HAP-1 (cell line): ENCODE measurements at regions not wholly inside any gene's neighbourhood (a gene's known extent, or its start where the extent isn't known, plus 50 kb on each side); places are given as distances from the start of the nearest gene placed in this dataset.

Source experiments
- DNase-seq, 2 experiments: peaks; one replicate each; pipeline ENCODE4 v3.0.0-alpha.2; 2016 to 2020; ENCODE audit warnings: low spot score in 2 of 2
- H3K27me3 ChIP-seq: fragments of 250-450 bp; sonication (Bioruptor Pico); 2 replicates; pipeline ENCODE4 v1.5.1; 2020; ENCODE audit warnings: low read depth, mild to moderate bottlenecking, moderate library complexity
- H3K36me3 ChIP-seq: fragments of 250-450 bp; sonication (Bioruptor Pico); replicated peaks from 2 replicates; pipeline ENCODE4 v1.5.1; 2020; ENCODE audit warnings: mild to moderate bottlenecking
- H3K4me1 ChIP-seq: fragments of 250-450 bp; sonication (Bioruptor Pico); 2 replicates; pipeline ENCODE4 v1.5.1; 2020; ENCODE audit warnings: mild to moderate bottlenecking
- H3K4me3 ChIP-seq: fragments of 250-450 bp; sonication (Bioruptor Pico); 2 replicates; pipeline ENCODE4 v1.5.1; 2020; ENCODE audit warnings: mild to moderate bottlenecking, moderate library complexity
- H3K9me3 ChIP-seq: fragments of 250-450 bp; sonication (Bioruptor Pico); 2 replicates; pipeline ENCODE4 v1.5.1; 2020; ENCODE audit warnings: mild to moderate bottlenecking, moderate library complexity
- in situ Hi-C: fragments of 300-500 bp; cut with MboI; formaldehyde crosslinking; loops from 3 replicates; pipeline ENCODE4 v1.14.3; 2020; ENCODE audit warnings: low sequenced_read_pairs, inconsistent platforms, mixed read lengths

DNA sequence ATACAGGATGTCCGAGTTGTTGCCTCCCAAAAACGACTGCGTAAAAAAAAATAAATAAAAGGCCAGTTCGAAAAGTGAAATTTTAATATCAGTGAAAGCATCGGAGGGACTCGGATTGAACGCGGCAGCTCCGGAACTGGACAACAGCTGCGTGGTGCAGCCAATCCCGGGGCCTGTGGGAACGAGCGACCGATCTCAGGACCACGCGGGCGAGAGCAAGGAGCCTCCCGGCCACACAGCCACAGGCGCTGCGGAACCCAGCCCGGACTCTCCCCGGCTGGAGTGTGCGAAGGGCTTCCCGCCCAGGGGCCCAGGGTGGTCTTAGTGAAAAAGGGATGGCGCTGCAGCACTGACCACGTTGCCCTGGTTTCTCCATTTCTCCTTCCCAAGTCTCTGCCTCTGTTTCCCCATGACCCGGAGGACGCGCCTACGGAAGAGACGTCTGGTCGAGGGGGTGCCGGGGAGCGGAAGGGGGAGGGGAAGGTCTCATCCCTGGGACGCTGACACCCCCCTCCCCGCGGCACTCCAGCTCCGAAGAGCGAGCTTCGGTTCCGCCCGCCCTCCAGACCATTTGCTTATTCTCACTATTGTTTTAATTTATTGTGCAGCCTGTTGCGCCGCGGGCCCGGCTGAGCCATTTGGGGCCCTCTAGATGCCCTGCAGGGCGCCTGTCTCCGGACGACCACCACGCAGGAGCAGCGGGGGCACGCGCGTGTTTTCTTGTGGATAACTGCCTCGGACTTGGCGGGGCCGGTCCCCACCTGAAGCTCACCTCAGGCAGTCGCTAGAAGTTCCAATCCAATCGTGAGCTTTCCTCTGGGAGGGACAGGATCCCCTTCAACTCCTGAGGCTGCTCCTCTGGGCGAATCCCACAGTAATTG lies 303.0 kb downstream of the PARP8 start:
- no peak overlapping the region for H3K4me3 ChIP-seq
- no peaks in the 10 kb centered on the region for H3K27me3 ChIP-seq
- in situ Hi-C loops: loop anchor here (25.0 kb wide), 3 partner anchors 1043 to 1693 kb away; no protein-coding TSS in a partner anchor

DNA sequence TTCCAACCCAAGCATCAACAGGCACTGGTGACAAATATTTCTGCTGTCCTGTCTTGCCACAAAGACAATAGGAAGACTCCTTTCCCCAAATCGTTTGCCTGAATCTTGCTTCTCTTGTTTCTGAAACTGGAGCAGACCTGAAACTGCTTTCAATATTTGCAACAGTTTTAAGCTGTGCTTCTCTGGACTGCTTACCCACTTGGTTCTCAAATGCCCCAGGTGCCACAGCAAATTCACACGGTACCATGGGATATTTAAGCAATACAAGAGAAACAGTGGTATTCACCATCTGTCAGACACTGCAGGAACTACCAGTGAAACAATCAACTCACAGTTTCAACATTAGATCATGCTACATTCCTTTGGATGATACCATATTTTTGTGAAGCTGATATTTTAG lies 309.4 kb downstream of the PARP8 start:
- no peak overlapping the region for H3K4me3 ChIP-seq
- H3K4me1 ChIP-seq: no peaks in the 10 kb centered on the region
- no peaks in the 10 kb centered on the region for H3K9me3 ChIP-seq
- no peaks in the 10 kb centered on the region for H3K27me3 ChIP-seq
- H3K36me3 ChIP-seq: no peaks in the 10 kb centered on the region
- no peak for DNase-seq
- in situ Hi-C loops: no loop called here

More for the DNA sequence above, 303.0 kb downstream of the PARP8 start:
- no peaks in the 10 kb centered on the region for H3K36me3 ChIP-seq
- no peak for DNase-seq
- H3K4me1 ChIP-seq: peaks cover 4% of the 10 kb centered on the region; the same call in 1 of the 2 replicates
- no peaks in the 10 kb centered on the region for H3K9me3 ChIP-seq

DNA sequence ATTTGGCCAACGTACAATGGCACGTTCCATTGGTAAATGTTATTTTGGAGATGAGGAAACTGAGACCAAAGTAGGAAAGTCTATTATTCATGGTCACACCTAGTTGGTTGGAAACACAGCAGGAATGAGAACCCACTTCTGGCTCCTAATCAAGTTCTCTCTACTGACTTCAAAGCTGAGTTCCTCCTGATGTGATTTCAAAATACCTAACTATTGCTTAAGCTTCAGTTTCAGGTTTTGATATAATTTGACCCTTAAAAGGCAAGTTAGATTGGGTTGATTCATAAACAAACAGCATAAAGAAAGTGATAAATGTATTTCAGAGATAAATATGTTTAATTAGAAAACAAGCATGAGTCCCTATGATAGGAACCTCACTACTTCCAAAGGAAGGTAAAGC lies 312.5 kb downstream of the PARP8 start:
- DNase-seq: no peak
- Histone ChIP-seq H3K4me3 (no peak overlapping the region), H3K4me1 (no peaks in the 10 kb centered on the region), H3K27me3 (no peaks in the 10 kb centered on the region), H3K36me3 (no peaks in the 10 kb centered on the region), H3K9me3 (no peaks in the 10 kb centered on the region; the same call in 1 of the 2 replicates)
- in situ Hi-C loops: no loop called here

DNA sequence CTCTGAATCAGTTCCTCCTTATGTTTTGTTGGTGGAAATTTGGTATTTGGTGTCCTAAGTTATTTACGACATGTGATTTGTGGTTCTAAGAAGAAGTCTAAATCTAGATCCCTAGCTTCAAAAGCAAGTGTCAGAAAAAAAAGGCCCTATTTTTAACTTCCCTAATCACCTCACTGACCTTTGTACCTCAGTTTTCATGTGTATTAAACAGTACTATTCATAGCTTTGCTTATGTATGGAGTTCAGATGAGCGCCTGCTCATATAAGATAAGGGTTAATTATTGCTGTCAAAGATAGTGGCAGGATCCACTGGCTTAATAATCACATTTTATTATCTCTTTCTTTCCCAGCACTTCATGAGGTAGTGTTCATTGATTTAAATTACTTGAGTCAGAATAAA lies 318.2 kb downstream of the PARP8 start:
- H3K9me3 ChIP-seq: no peaks in the 10 kb centered on the region; the same call in 1 of the 2 replicates
- H3K27me3 ChIP-seq: no peaks in the 10 kb centered on the region
- no peaks in the 10 kb centered on the region for H3K4me1 ChIP-seq
- no peak overlapping the region for H3K4me3 ChIP-seq
- in situ Hi-C loops: no loop called here
- no peak for DNase-seq
- no peaks in the 10 kb centered on the region for H3K36me3 ChIP-seq

DNA sequence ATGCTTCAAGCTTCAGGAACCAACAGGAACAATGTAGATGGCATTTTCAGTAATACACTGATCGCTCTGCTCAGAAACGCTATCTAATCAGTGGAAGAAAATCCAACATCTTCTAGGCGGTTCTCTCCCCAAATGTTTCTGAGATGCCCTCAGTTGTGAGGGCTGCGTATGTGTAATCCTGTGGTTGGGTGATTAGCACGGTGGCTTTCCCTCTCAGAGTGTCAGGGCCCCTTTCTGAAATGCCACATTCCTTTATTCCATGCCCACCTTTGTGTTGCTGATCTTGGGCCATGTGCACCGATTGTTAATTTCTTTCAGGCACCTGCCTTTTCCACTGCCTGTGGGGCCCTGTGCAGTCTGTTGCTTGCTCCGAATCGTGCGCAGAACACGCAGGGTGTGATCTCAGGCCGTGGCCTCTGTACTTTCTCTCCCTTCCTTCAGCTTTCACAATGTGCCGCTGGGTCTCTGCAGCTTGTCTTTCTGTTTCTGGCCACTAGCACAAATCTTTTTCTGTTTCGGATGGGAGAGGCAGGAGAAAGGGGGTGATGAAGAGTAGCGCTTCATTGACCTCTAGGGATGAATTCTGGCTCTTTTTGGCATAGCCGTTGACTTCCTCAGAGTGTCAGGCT lies 324.0 kb downstream of the PARP8 start:
- H3K36me3 ChIP-seq: no peaks in the 10 kb centered on the region
- no peaks in the 10 kb centered on the region for H3K9me3 ChIP-seq
- H3K4me3 ChIP-seq: no peak overlapping the region
- H3K4me1 ChIP-seq: peaks cover 4% of the 10 kb centered on the region
- DNase-seq: no peak
- H3K27me3 ChIP-seq: no peaks in the 10 kb centered on the region
- in situ Hi-C loops: no loop called here

DNA sequence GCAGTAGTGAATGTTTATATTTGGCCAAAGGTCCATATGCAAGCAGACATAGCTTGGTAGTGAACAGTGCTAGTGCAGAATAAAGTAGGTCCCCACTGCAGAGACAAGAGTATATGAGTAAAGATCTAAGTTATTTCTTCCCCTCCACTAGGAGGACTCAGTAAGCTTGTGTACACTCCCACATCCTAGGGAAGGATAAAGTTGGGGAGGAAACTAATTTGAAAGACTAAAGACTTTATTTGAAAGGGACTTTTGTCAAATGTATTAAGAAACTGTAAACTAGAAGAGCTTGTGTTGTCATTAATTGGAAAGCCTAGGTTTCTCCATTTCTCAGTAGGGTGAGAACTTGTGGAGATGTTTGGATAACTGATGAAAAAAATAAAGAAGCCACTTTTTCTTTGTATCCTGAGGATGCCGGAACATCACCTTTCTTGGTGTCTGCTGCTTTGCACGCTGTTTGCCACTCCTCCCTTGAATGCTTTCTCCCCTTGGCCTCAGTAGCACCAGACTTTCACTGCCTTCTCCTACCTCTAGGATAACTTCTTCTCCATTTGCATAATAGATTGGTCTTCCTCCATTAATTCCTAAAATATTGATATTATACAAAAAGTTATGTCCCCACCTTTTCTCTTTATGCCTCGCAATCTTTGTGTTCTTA lies 329.0 kb downstream of the PARP8 start:
- in situ Hi-C loops: no loop called here
- Histone ChIP-seq H3K9me3 (no peaks in the 10 kb centered on the region), H3K4me1 (peaks cover 7% of the 10 kb centered on the region), H3K27me3 (no peaks in the 10 kb centered on the region), H3K4me3 (no peak overlapping the region), H3K36me3 (no peaks in the 10 kb centered on the region)
- DNase-seq: peak in 1 of 2 experiments; percentile 66

DNA sequence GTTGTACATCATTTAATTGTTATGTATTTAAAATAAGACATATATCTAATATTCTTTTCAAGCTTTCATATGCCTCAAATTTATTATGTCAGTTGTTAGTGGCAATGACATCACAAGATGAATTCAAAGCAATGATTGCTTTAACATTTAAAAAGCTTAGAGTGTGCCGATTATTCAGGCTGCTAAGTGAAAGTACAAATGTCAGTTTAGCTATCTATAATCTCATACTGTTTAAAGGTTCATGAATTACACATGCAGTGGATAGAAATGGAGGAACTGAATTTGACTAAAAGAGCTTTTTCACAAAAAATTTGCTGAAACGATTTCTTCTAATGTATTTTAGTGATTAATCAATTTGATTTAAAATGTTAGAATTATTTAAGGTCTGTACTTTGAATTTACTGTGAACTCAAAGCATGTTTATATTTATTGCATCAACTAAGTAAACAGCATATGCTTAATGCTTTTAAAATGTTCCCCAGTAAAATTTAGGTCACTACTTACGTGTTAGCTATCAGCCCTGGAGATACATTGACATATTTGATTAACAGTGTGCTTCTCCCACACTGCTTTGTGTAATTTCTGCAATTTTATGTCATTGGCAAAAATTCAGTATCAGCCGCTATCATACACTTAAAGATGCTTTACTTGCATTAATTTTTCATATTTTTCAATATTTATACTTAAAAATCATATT lies 334.9 kb downstream of the PARP8 start:
- H3K36me3 ChIP-seq: no peaks in the 10 kb centered on the region
- no peak overlapping the region for H3K4me3 ChIP-seq
- DNase-seq: no peak
- no peaks in the 10 kb centered on the region for H3K4me1 ChIP-seq
- H3K27me3 ChIP-seq: 0 out of 2 replicates have a peak, but pooled peaks cover 3% of the 10 kb centered on the region
- in situ Hi-C loops: no loop called here
- no peaks in the 10 kb centered on the region for H3K9me3 ChIP-seq

DNA sequence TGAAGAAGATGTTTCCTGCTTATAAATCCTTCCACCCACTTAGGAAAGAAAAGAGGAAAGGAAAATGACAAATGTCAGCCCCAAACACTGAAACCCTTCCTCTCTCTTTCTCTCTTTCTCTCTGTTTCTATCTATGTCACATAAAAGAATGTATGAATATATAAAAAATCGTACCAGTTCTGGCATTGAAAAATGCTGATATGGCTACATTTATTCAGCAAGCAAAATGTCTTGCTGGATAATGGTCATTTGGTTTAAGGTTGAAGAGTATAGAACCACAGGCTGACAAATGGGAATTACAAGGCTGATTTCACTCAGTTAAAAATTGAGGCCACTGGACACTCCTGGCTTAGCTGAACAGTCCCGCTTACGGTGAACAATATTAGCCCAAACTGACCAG lies 335.9 kb downstream of the PARP8 start:
- Histone ChIP-seq H3K9me3 (no peaks in the 10 kb centered on the region), H3K36me3 (no peaks in the 10 kb centered on the region), H3K4me3 (no peak overlapping the region), H3K27me3 (0 out of 2 replicates have a peak, but pooled peaks cover 3% of the 10 kb centered on the region), H3K4me1 (no peaks in the 10 kb centered on the region)
- in situ Hi-C loops: no loop called here
- no peak for DNase-seq

DNA sequence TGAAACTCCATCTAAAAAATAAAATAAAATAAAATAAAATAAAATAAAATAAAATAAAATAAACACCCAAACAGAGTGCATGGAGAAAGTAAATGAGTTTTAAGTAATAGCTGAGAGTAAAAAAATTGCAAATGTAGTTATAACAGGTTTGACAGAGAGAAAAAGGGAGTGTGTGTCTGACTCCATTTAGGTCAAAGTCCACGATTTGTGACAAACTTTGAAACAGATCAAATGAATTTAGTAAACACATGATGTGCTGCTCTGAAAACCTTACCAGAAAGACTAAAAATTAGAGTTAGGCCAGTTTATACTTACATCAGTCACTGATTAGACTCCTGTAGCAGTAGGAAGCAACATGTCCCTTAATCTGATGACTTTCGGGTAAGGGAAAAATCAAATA lies 346.6 kb downstream of the PARP8 start:
- in situ Hi-C loops: no loop called here

DNA sequence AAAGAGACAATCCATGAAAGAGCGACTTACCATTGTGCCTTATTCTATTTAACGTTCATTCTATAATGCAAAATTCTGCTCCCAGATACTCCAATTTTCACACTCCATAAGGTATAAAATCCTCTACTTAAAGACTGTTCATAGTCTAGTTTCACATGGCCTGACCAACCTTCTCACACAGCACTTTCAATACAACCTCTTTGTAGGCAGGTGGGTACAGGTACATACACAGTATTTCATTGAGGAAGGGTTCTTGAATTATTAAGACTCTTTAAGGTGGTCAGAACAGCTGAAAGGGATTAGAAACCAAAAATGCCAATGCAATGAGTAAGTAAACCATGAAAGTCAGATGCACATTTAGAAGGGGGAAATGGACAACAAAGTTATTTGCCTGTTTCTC lies 352.0 kb downstream of the PARP8 start:
- H3K9me3 ChIP-seq: no peaks in the 10 kb centered on the region
- H3K36me3 ChIP-seq: no peaks in the 10 kb centered on the region
- DNase-seq: no peak
- no peaks in the 10 kb centered on the region; the same call in 1 of the 2 replicates for H3K27me3 ChIP-seq
- no peaks in the 10 kb centered on the region for H3K4me1 ChIP-seq
- H3K4me3 ChIP-seq: no peak overlapping the region
- in situ Hi-C loops: no loop called here

More for the DNA sequence above, 346.6 kb downstream of the PARP8 start:
- DNase-seq: no peak
- H3K9me3 ChIP-seq: no peaks in the 10 kb centered on the region
- H3K27me3 ChIP-seq: peaks cover 11% of the 10 kb centered on the region; the same call in 1 of the 2 replicates
- no peak overlapping the region for H3K4me3 ChIP-seq
- H3K36me3 ChIP-seq: no peaks in the 10 kb centered on the region
- H3K4me1 ChIP-seq: no peaks in the 10 kb centered on the region

DNA sequence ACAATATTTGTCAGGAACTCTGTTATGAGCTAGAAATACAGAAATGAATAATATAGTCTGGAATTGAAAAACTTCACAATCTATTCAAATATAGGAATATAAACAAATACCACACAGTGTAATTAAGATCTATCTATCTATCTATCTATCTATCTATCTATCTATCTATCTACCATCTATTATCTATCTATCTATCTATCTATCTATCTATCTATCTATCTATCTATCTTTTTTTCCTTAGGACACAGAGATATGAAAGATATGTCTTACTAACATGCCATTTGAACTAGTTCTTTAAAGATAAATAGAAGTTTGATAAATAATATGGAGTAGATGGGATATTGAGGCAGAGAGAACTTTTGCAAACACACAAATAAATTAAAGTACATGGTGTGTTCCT lies 357.8 kb downstream of the PARP8 start:
- in situ Hi-C loops: no loop called here
- Histone ChIP-seq H3K4me1 (no peaks in the 10 kb centered on the region), H3K9me3 (no peaks in the 10 kb centered on the region), H3K4me3 (no peak overlapping the region), H3K27me3 (no peaks in the 10 kb centered on the region), H3K36me3 (no peaks in the 10 kb centered on the region)
- DNase-seq: no peak

DNA sequence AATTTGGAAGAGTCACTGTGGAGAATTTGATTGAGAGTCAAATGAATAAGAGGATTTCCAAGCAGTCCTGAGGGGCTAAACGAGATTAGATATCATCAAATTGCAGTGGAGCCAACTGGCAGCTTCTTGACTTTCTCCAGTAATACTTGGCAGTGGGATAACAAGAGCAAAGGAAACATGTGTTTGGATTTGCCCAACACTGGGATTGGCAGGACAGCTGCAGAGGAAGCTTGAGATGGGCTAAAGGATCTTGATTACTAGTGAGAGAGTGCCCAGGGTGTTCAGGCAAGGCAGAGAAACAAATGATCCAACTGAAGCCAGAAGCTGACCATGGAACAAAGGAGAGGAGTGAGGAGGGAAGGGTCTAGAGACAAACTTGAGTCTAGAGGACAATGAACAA lies 356.0 kb upstream of the ISL1 start:
- in situ Hi-C loops: no loop called here

DNA sequence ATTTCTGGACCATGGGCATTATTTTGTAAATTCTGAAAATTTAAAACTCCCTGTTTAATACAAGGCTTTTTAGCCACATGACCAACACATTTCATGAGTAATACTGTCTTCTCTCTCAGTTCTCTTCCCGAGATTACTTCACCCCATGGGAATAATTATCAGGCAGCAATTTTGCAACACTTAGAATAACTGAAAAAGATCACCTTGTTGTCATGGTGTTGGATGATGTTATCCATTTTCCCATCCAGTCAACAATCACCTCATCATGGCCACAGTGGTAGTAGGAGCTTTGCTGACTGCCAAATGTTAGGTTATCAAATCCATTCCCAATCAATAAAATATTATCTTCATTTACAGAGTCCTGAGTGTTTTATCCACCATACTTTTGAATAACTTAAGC lies 354.9 kb upstream of the ISL1 start:
- in situ Hi-C loops: no loop called here
- Histone ChIP-seq H3K4me1 (no peaks in the 10 kb centered on the region), H3K9me3 (no peaks in the 10 kb centered on the region), H3K36me3 (no peaks in the 10 kb centered on the region), H3K27me3 (no peaks in the 10 kb centered on the region), H3K4me3 (no peak overlapping the region)
- no peak for DNase-seq

More for the DNA sequence above, 356.0 kb upstream of the ISL1 start:
- no peak for DNase-seq
- no peaks in the 10 kb centered on the region for H3K9me3 ChIP-seq
- no peaks in the 10 kb centered on the region for H3K4me1 ChIP-seq
- no peak overlapping the region for H3K4me3 ChIP-seq
- no peaks in the 10 kb centered on the region for H3K27me3 ChIP-seq
- H3K36me3 ChIP-seq: no peaks in the 10 kb centered on the region
